NCI-H510A (cell line): ENCODE measurements at regions not wholly inside any gene's neighbourhood (a gene's known extent, or its start where the extent isn't known, plus 50 kb on each side); places are given as distances from the start of the nearest gene placed in this dataset.
"Not testable (repeated sequence)": the region's sequence is repeated elsewhere in the genome, so short reads cannot be mapped to it uniquely, and the experiment has no call there.

Source experiments
- DNase-seq: peaks from one replicate; lab custom pipeline; 2025; lab: John Stamatoyannopoulos, UW

DNA sequence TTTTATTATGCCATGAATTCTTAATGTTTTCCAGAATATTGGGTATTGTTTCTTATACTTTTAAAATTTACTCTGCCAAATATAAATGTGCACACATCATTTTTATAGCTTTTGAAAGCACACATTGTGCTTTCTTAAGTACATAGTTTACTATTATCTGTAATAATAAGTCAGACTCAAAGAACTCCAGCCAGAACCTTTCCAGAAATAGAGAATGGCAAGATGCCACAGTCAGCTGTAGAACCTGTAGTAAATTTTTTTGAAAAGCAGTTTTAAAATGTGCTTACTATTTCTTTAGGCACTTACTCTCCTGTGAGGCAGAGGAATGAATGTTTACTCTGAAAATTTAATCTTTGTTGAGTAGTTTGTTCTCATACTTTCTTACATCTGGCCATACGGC is 1287.1 kb downstream of the PCDH9 start:
- no peak for DNase-seq

DNA sequence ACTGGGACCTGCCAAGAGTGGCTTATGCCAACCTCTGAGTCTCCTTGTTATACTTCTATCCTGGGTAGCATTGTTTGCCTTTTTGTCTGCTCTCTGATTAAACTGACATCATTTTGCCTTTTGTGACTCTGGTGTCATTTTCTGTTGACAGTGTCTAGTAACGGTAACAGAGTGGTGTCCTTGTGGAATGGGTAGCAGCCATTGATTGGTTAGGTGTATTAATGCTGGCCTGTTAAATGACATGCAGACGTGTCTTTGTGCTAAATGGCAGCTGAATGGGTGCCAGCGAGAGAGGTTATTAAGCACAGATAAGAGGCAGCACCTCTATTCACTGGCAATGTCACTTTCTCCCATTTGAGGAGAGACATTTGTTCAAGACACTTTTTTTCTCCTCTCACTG is 1289.4 kb downstream of the PCDH9 start:
- no peak for DNase-seq

DNA sequence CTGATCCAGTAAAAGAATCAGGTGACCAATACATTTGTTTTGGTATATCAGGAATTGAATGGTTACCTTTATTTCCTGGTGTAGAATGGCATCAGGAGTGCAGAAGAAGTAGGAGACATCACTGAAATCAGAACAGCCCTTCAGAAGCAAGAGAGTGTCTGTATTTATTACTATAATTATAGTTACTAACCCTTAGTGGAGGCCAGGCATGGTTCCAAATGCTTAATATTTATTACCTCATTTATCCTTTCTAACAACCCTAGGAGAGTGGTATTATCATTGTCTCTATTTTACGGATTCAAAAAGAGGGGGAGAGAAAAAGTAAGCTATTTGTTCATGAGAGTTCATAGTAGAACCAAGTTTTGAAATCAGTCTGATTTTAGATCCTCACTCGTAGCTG is 1292.9 kb downstream of the PCDH9 start:
- DNase-seq: no peak

DNA sequence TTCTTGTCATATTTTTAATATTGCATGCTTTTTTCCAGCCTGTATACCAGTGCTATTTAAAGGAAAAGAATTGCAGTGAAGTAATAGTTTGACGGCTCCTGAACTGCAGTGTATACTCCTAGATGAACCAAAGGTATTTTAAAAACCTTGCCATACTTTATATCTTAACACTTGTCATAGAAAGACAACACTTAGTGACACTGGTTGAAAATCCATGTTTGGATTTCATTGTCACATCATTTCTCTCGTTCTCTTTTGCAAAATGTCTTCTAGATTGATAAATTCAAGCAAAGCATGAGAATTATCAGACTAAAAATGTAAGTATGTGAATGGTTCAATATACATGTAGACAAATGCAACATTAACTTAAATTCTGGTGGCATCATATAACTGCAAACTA is 1293.9 kb downstream of the PCDH9 start:
- no peak for DNase-seq

DNA sequence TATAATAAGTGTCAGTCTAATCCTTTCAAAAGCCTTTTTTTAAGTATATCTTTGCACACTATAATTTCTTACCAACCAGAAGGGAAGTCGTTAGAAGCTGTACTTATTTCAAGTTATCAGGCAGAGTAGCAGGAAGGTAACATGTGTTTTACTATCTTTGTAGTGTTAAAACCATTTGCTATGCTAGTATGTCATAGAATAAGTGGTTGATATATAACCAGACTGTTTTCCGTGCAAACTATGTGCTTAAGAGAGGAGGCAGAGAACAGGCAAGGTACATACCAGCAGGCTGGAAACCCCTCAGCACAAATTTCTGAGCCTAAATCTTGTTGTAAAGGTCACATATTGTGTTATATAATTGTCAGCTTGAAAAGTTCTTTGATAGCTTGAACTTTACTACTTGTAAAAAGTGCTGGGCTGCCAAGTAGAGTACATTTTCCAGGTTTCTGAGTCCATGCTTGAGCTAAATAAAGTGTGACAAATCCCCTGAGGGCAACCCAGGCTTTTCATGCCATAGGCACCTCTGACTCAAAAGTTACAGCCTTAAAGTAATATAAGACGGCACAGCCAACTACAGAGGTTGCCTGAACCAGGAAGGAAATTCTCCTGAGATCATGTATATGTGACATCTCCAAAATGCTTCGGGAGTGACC is 1297.4 kb downstream of the PCDH9 start:
- no peak for DNase-seq

DNA sequence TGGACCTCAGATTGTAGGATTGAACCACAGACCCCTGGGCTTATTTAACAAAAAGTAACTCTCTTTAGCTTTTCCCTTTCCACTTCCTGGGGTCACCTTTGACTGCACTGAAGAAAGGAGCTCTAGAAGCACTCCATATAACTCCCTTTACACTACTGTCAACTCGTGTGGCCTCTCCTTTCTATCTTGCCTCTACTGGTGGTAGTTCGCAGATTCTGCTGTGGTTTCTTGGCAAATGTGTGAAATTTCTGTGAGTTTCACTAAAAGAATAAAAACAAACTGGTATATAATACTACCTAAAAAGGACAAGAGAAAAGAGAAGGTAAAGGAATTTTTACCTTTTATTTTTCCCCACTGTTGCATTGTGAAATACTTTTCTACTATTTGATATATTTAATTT is 1298.1 kb downstream of the PCDH9 start:
- no peak for DNase-seq

DNA sequence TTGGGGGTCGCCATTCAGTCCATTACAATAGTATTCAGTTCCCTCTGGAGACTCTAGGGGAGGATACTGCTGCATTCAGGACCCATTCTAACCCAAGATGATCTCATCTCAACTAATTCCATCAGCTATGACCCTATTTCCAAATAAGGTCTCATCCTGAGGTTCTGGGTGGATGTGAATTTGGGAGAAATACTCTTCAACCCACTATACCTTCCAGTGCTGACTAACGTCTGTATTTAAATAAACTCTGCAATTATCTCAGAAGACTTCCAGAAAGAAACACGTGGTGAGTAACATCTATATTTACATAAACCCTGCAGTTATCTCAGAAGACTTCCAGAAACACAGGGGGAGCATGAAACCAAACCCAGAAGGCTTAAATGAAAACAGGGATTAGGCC is 1300.7 kb downstream of the PCDH9 start:
- DNase-seq: no peak

DNA sequence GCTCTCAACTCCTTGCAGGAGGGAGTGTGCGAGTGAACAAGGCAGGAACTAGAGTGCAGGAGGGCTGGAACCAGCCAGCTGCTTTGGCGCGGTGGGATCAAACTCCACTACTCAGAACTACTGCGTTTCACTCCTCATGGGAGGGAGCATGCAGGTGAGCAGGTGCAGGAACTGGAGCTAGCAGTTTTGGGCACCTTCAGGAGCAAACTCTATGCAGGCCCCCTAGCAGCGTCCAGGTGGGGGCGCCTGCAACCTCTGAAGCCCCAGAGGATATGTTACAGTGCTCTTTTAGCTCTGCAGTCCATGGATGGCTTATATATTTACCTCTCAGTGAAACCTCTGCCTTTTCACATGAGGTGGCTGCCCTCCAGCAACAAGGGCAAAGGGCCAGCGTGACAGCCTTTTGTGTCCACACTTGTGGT is 1303.4 kb downstream of the PCDH9 start:
- DNase-seq: no peak

DNA sequence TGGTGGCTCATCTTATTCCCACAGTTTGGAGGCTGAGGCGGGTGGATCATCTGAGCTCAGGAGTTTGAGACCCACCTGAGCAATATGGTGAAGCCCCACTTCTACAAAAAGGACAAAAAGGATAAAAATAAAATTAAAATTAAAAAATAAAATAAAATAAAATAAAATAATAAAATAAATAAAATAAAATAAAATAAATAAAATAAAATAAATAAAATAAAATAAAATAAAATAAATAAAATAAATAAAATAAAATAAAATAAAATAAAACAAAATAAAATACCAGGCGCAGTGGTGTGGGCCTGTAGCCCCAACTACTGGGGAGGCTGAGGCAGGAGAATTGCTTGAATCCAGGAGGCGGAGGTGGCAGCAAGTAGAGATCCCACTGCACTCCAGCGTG is 1307.3 kb downstream of the PCDH9 start:
- DNase-seq: not testable (repeated sequence)

DNA sequence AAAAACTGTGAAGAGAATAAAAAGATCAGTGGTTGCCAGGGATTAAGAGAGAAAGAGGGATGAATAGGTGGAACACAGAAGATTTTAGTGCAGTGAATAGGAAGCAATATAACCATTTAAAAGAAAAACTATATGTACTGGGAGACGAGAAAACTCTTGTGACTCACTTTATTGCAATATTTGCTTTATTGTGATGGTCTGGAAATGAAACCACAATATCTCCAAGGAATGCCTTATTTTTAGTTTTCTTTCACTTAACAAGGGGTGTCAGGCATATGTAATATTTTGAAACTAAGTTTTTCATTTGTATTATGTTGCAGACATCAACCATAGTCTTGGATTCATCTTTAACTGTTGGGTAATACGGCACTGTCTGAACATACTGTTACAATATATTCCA is 1308.2 kb downstream of the PCDH9 start:
- no peak for DNase-seq

DNA sequence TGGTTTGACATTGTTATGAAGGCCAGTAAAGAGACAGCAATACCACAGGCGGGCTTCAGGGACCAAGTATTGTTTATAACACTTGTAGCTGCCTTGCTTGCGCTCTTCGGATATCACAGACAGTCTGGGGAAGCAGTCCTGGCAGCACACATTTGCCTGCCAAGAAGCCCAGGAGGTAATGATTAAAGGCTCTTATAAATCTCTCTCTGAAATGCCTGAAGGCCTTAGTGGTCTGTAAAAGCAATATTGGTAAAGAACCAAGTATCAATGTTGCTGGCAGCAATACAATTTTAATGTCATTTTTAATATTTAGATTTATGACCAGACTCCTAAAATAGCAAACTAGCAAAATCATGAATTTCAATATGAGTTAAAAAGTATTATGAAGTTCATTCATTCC is 1312.4 kb downstream of the PCDH9 start:
- DNase-seq: no peak

DNA sequence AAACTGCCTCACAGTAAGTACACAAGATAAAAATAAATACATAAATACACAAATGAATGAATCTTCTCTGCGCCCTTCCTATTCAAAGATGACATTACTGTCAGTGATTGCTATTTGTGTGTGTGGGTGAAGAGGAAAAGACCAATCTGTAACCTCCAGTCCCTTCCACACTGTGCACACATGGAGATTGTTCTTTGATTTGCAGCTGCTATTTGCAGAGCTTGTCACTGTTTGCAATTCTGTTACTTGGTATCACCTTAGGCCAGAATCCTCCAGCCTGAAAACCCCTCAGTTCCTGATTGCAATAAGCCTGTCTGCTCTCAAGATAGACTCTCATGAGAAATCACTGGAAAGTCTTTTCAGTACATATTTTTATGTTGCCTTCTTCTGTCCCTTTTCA is 1314.9 kb downstream of the PCDH9 start:
- DNase-seq: no peak

DNA sequence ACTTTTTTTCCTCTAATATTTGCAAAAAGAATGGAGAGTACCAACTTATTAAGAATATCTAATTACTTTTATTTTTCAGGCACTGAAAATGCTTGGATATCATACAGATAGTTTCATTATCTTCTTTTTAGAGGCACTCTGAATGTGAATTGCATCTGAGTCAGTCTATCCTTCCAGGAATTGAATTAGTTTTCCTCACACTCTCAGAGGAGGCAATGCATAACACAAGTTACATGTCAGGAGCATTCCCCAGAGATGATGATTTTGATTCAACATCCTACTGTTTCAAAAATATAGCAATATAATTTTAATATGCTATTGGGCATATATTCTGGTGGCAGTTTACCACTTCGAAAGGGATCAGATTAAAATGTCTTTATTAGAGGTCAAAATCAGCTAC is 1315.4 kb downstream of the PCDH9 start:
- no peak for DNase-seq

DNA sequence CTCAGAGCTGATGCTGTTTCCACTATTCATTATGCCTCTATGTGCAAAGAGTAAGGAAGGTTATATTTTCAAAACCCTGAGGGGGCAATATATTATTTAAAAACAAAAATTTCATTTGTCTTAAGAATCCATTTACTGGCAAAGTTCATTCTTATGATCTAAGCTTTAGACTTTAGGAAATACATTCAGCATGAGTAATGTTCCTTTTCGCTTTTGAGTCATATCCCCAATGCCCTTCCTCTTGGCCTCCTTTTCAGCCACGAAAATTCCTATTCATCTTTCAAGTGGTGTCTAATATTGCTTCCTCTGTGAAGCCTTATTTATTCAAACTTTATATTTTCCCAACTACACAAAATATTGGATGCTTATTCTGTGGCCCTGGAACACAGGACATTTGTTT is 1317.0 kb downstream of the PCDH9 start:
- no peak for DNase-seq

DNA sequence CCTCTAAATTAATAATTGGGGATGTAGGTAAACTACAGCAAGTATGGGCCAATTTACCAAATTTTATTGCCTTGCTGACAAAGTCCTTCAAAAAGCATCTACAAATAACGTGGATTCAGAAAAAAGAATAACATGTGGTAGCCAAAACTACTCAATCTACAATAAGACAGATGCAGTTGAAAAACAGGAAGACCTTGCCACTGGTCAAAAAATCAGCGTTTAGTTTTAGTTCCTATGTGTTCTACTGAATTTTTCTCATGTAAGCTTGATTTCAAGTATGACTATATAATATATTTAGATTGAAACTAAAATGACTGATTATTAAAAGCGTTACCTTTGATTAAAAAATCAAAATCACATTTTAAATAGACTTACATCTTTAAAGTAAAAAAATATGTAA is 1317.6 kb downstream of the PCDH9 start:
- DNase-seq: no peak

DNA sequence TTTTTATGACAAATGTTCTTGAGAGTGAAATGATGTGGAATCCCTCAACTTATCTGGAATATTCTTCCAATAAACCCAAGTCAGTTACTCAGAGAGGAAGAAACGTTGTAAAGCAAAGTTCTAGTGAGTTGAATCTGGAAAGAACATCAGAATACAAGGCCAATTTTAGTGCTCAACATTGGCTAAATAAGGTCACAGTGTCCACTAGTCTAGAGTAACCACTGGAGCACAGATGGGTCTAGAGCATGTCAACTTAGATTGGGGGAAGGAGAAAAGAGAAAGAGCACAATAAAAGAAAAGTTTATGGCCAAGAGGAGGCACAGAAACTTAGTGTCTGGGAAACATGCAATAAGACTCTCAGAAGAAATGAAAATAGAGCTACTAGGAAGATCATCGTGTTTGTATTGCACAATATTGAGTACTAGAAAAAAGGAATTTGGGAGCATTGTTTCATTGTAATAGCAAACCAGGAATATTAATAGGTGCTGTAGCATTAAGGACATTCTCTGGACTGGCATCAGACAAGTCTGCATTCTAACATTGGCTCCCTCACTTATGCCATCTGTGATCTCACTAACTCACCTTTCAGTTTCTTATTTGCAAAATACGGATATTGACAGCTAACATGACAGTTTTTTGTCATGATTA is 1318.5 kb downstream of the PCDH9 start:
- DNase-seq: no peak

DNA sequence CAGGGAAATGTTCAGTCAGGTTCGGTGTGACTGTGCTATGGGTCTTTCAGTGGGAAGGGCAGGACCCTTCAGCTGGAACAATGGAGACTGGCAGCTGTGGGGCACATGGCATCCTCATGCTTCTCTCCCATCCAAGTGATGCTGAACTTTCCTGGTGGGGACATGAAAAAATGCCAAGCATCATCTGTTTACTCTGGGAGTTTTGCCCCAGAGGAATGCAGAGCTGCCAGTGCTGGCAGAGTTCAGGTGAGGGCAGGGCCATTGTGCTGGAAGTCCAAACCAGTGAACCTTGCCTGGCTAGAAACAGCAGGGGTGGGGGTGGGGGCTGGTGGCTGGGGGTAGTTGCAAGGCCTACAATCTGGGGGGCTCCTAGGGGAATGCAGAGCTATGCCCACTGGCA is 1320.6 kb downstream of the PCDH9 start:
- DNase-seq: no peak

DNA sequence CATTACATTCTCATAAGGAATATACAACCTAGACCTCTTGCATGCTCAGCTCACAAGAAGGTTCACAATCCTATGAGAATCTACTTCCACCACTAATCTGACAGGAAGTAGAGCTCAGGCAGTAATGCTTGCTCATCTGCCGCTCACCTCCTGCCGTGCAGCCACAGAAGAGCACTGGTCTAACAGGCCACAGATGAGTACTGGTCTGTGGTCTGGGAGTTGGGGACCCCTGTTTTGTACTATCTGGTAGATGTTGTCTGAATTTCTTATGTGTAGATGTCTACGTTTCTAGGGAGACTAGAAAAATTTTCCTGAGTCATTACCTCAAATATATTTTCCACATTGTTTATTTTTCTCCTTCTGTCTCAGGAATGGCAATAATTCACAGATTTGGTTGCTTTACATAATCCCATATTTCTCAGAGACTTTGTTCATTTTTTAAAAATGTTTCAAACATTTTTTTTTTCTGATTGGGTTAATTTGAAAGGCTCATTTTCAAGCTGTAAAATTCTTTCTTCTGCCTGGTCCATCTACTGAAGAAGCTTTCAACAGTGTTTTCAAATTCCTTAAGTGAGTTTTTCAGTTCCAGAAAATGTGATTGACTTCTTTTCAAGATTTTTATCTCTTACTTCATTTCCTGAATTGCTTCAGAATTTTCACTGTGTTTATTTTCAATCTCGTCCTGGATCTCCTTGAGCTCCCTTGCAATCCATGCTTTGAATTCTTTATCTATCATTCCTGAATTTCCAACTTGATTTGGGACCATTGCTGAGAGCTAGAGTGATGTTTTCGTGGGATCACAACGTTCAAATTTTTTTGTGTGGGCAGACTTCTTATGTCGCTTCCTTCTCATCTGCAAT is 1322.2 kb downstream of the PCDH9 start:
- no peak for DNase-seq

DNA sequence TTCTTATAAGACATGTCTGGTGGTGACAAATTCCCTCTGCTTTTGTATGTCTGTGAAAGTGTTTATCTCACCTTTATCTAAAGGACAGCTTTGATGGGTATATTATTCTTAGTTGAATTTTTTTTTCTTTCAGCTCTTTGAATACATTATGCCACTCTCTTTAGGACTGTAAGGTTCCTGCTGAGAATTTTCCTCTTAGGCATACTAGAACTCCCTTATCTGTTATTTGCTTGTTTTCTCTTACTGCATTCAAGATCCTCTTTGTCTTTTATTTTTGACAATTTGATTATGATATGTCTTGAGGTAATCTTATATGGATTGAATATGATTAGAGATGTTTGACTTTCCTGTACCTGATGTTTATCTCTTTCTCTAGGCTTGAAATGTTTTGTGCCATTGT is 1328.4 kb downstream of the PCDH9 start:
- no peak for DNase-seq

DNA sequence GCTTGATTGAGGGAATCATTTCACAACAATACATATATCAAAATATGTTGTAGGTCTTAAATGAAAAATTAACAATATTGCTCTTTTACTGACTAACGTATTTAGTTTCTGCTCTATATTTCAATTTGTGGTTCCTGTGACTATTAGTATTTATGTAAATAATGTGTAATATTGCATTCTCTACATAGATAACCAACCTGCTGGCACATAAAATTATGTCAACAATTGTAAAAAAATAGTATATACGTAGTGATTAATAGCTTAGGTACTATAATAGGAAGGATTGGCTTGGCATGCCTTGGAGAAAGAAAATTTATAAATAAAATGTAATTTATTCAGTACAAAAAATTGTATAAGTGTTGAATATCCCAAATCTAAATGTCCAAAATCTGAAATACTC is 1336.1 kb downstream of the PCDH9 start:
- DNase-seq: no peak

DNA sequence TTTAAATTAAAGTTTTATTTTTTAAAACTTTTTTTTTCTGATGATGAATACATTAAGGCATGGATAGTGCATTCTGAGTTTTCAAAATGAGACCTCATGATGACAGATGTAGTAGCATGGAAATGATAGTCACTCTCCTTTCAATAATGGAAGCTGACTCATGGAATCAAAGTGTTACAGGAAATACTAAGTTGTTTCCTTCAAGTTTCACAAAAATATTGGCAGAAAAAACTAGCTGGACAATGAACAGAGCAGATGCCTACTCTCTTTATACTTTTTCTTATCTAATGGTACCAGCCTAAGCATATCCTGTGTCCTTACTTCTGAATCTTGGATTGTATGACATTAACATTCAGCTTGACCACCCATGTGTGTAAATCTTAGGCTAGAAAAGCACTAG is 1337.3 kb downstream of the PCDH9 start:
- no peak for DNase-seq

DNA sequence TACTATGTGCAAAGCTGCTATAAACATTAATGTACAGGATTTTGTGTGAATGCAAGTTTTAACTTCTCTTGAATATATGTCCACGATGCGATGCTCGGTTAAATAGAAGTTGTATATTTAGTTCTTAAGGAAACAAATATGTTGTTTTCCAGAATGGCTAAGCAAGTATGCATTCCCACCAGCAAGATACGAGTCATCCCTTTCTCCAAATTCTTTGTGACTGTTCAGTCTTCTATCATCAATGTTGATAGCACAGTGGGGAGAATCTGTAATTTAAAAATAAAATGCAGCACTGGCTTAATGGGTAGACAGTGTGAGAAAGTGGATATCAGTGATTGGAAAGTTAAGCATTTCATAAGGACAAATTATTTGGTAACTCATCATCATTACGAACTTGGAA is 1340.8 kb downstream of the PCDH9 start:
- DNase-seq: no peak

DNA sequence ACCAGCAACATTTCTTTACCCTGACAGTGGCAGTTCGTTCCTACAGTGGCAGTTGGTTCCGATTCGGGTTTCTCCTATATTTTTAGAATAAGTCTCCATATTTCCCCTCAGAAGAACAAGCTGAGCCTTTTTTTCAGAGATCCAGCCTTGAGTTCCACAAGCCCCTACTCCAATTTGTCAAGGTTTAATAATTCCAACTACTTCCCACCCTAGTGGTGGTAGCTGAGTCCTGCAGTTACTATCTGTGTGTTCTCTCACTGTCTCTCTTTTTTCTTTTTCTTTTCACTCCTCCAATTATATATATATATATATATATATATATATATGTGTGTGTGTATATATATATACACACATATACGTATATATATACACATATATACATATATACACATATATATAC is 1347.3 kb downstream of the PCDH9 start:
- no peak for DNase-seq
